HG02852 (cell line): ENCODE measurements at regions not wholly inside any gene's neighbourhood (a gene's known extent, or its start where the extent isn't known, plus 50 kb on each side); places are given as distances from the start of the nearest gene placed in this dataset.
"Not testable (repeated sequence)": the region's sequence is repeated elsewhere in the genome, so short reads cannot be mapped to it uniquely, and the experiment has no call there.

Source experiments
- ATAC-seq: cut with Tn5 transposase; IDR thresholded peaks from one replicate; pipeline ENCODE4 v1.9.1; 2021; ENCODE audit warnings: mild to moderate bottlenecking, moderate library complexity; ENCODE audit not compliant: unreplicated experiment

GRCh38 chr5:174504266-174504726 is 220.1 kb upstream of the MSX2 start:
- ATAC-seq = no peak

GRCh38 chr5:174505621-174506020 is 218.8 kb upstream of the MSX2 start:
- no peak for ATAC-seq

- not testable (repeated sequence) for ATAC-seq
These were observed 213.5 kb upstream of the MSX2 start for GRCh38 chr5:174510782-174511453.

- ATAC-seq = no peak
These were observed 212.6 kb upstream of the MSX2 start for GRCh38 chr5:174511714-174512253.

- ATAC-seq = no peak
These were observed 210.1 kb upstream of the MSX2 start for GRCh38 chr5:174514325-174514724.

GRCh38 chr5:174514983-174515394 is 209.4 kb upstream of the MSX2 start:
- no peak for ATAC-seq

- no peak for ATAC-seq
These were observed 207.6 kb upstream of the MSX2 start for GRCh38 chr5:174516741-174517140.

- ATAC-seq = no peak
These were observed 205.9 kb upstream of the MSX2 start for GRCh38 chr5:174518512-174518911.

GRCh38 chr5:174520420-174521396 is 203.7 kb upstream of the MSX2 start:
- no peak for ATAC-seq

- ATAC-seq = no peak
These were observed 202.9 kb upstream of the MSX2 start for GRCh38 chr5:174521449-174521848.

GRCh38 chr5:174522480-174523260 is 201.7 kb upstream of the MSX2 start:
- ATAC-seq = no peak

GRCh38 chr5:174523311-174524071 is 200.9 kb upstream of the MSX2 start:
- no peak for ATAC-seq

- no peak for ATAC-seq
These were observed 200.0 kb upstream of the MSX2 start for GRCh38 chr5:174524351-174524750.

- ATAC-seq = no peak
These were observed 198.2 kb upstream of the MSX2 start for GRCh38 chr5:174526177-174526576.

GRCh38 chr5:174527916-174528540 is 196.4 kb upstream of the MSX2 start:
- no peak for ATAC-seq

GRCh38 chr5:174528821-174529544 is 195.4 kb upstream of the MSX2 start:
- ATAC-seq = no peak

GRCh38 chr5:174529925-174530681 is 194.3 kb upstream of the MSX2 start:
- ATAC-seq = no peak

- no peak for ATAC-seq
These were observed 192.6 kb upstream of the MSX2 start for GRCh38 chr5:174531782-174532191.
